ENCODE measurements at regions not wholly inside any gene's neighbourhood (a gene's known extent, or its start where the extent isn't known, plus 50 kb on each side); places are given as distances from the start of the nearest gene placed in this dataset.
"Not testable (repeated sequence)": the region's sequence is repeated elsewhere in the genome, so short reads cannot be mapped to it uniquely, and the experiment has no call there.

GRCh38 chrX:125503769-125504168 lies 184.1 kb downstream of the TEX13C start:
- DNase-seq (ENCODE audit: low read depth in 4 of 4, low spot score in 2 of 4) = no peak

- no peak for DNase-seq (ENCODE audit: low read depth in 4 of 4, low spot score in 2 of 4)
Measured at GRCh38 chrX:125505207-125505606, 185.5 kb downstream of the TEX13C start.

GRCh38 chrX:125507119-125507518 lies 187.4 kb downstream of the TEX13C start:
- DNase-seq (ENCODE audit: low read depth in 4 of 4, low spot score in 2 of 4) = no peak

- DNase-seq (ENCODE audit: low read depth in 4 of 4, low spot score in 2 of 4) = no peak
Measured at GRCh38 chrX:125520029-125520428, 200.4 kb downstream of the TEX13C start.

GRCh38 chrX:125522752-125523151 lies 203.1 kb downstream of the TEX13C start:
- no peak for DNase-seq (ENCODE audit: low read depth in 4 of 4, low spot score in 2 of 4)

- no peak for DNase-seq (ENCODE audit: low read depth in 4 of 4, low spot score in 2 of 4)
Measured at GRCh38 chrX:125532411-125533089, 212.9 kb downstream of the TEX13C start.

- no peak for DNase-seq (ENCODE audit: low read depth in 4 of 4, low spot score in 2 of 4)
Measured at GRCh38 chrX:125533352-125533751, 213.7 kb downstream of the TEX13C start.

- no peak for DNase-seq (ENCODE audit: low read depth in 4 of 4, low spot score in 2 of 4)
Measured at GRCh38 chrX:125544031-125544660, 224.5 kb downstream of the TEX13C start.

GRCh38 chrX:125544856-125545255 lies 225.2 kb downstream of the TEX13C start:
- no peak for DNase-seq (ENCODE audit: low read depth in 4 of 4, low spot score in 2 of 4)

- no peak for DNase-seq (ENCODE audit: low read depth in 4 of 4, low spot score in 2 of 4)
Measured at GRCh38 chrX:125577479-125577878, 257.8 kb downstream of the TEX13C start.

GRCh38 chrX:125604448-125604847 lies 284.8 kb downstream of the TEX13C start:
- DNase-seq (ENCODE audit: low read depth in 4 of 4, low spot score in 2 of 4) = no peak

GRCh38 chrX:125605145-125605544 lies 285.5 kb downstream of the TEX13C start:
- no peak for DNase-seq (ENCODE audit: low read depth in 4 of 4, low spot score in 2 of 4)

- DNase-seq (ENCODE audit: low read depth in 4 of 4, low spot score in 2 of 4) = not testable (repeated sequence)
Measured at GRCh38 chrX:125614591-125615343, 295.1 kb downstream of the TEX13C start.

- DNase-seq (ENCODE audit: low read depth in 4 of 4, low spot score in 2 of 4) = no peak
Measured at GRCh38 chrX:125620715-125621587, 301.3 kb downstream of the TEX13C start.

- no peak for DNase-seq (ENCODE audit: low read depth in 4 of 4, low spot score in 2 of 4)
Measured at GRCh38 chrX:125621588-125621927, 301.9 kb downstream of the TEX13C start.

- DNase-seq (ENCODE audit: low read depth in 4 of 4, low spot score in 2 of 4) = no peak
Measured at GRCh38 chrX:125622899-125623298, 303.2 kb downstream of the TEX13C start.

- no peak for DNase-seq (ENCODE audit: low read depth in 4 of 4, low spot score in 2 of 4)
Measured at GRCh38 chrX:125627676-125628075, 308.0 kb downstream of the TEX13C start.

GRCh38 chrX:125628435-125628834 lies 308.8 kb downstream of the TEX13C start:
- no peak for DNase-seq (ENCODE audit: low read depth in 4 of 4, low spot score in 2 of 4)

- DNase-seq (ENCODE audit: low read depth in 4 of 4, low spot score in 2 of 4) = no peak
Measured at GRCh38 chrX:125641405-125641804, 321.7 kb downstream of the TEX13C start.

GRCh38 chrX:125646195-125646594 lies 326.5 kb downstream of the TEX13C start:
- no peak for DNase-seq (ENCODE audit: low read depth in 4 of 4, low spot score in 2 of 4)

GRCh38 chrX:125651426-125651825 lies 331.8 kb downstream of the TEX13C start:
- DNase-seq (ENCODE audit: low read depth in 4 of 4, low spot score in 2 of 4) = no peak

All from left renal cortex interstitium (tissue), 4 donors.